Dedifferentiated amniotic fluid mesenchymal stem cell (primary cell): ENCODE measurements at regions not wholly inside any gene's neighbourhood (a gene's known extent, or its start where the extent isn't known, plus 50 kb on each side); places are given as distances from the start of the nearest gene placed in this dataset.

Experiments used
- DNase-seq: peaks from one replicate; pipeline ENCODE4 v3.0.0-alpha.2; 2016; ENCODE audit errors: extremely low spot score

GRCh38 chr12:89995870-89996269, 287.2 kb upstream of the ATP2B1 start:
- peak; percentile 29 for DNase-seq

GRCh38 chr12:89994911-89995310, 286.3 kb upstream of the ATP2B1 start:
- DNase-seq, result no peak

DNA sequence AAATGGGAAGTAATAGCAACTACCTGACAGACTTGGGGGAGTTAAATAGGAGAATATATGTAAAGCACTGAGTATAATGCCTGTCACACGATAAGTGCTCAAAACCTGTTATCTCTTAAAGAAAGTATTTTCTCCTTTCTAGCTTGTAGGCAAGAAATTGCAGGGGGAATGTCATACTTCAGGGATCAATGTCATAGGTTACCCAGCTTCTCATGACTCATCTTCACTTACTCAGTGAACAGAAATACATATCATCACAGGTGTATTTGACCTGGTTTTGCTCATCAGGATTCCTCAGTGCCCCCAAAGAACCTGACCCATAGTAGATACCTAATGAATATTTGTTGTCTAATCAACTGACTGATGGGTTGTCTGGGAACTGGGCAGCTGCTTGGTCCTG, 285.0 kb upstream of the ATP2B1 start:
- DNase-seq, result no peak

GRCh38 chr12:89992668-89993451, 284.2 kb upstream of the ATP2B1 start:
- DNase-seq, result no peak

DNA sequence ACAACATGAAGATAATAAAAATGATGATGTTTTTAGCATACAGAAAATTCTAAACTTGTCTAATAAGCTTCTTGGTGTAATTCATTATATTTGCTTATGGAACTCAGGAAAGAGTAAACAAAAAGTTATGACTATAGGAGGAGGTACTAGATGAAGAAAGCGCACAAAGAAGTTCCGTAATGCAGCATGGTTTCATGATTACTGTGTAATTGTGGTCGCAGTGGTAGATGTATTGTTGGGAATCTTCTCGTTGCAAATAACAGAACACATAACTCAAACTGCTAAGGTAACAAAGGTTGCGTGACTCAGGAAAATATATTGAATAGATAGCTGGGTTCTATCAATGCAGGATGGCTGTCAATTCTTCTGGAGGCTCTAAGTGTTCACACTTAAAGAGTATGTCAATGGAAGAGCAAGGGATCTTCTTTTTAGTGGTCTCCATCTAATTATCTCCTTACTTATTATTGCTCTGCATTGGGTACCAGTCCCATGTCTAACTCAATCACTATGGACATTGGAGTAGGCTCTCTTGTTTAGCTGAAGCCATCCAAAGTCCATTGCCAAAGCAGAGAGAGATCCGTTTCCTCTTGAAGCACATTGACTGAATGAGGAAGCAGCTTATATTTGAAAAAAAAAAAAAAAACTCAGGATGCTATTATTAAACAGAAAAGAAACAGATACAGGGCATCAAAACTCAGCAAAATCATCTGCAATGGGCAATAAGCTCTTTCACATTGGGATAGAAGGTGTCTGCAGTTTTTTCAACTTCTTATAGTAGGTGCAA, 283.4 kb upstream of the ATP2B1 start:
- DNase-seq, result no peak

GRCh38 chr12:89988188-89988915, 279.7 kb upstream of the ATP2B1 start:
- no peak for DNase-seq

DNA sequence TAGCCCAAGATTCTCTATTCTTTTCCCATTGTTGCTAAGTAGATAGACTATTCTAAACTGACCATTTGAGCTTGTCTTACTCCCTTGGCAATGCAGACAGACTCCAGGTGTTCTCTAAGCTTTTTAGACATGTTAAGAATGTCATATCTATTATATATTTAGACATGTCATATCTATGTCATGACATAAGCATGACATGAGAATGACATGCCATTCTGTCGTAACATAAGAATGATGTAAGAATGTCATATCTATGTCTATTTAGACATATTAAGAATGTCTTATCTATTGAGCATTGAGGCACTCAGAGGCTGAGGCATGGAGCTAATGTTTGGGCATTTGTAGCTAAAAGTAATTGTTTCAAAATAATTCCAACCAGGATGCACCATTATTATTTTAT, 277.3 kb upstream of the ATP2B1 start:
- DNase-seq, result no peak

DNA sequence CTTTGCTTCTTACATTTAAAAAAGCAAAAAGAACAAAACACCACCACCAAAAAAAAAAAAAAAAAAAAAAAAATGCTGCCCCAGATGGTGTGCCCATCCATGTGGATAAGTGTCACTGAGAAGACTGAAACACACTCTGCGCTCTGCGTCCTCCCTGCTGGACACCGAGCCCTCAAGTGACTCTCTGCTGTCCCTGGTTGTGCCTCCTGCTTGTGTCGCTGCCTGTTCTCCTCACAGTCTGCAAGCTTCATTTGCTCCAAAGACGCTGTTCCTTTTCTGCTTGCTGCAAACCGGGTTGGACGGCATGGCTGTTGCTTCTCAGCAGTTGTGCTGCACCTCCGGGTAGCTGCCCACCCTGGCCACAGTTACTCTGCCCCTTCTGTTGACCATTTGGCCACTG, 276.2 kb upstream of the ATP2B1 start:
- no peak for DNase-seq

- DNase-seq, result no peak
Observed at GRCh38 chr12:89983622-89984021, 275.0 kb upstream of the ATP2B1 start.

DNA sequence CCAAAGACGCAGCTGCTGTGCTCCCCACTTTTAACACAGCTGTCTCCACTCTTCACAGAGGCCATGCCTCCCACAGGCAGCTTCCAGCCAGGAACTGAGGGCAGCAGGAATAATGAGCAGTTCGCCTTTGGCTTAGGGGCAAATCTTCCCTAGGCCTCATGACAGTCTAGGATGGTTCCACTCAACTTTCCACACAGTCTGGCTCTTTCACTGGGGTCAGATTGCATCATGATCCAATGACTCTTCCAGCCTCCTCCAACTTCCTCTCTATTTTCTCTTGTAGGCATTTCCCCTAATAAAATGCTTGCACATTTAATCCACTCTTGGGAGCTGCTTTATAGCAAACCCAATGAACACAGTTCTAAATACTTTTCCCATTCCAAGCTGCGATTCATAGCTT, 271.6 kb upstream of the ATP2B1 start:
- no peak for DNase-seq

- DNase-seq, result no peak
Observed at GRCh38 chr12:89977405-89978085, 268.9 kb upstream of the ATP2B1 start.

DNA sequence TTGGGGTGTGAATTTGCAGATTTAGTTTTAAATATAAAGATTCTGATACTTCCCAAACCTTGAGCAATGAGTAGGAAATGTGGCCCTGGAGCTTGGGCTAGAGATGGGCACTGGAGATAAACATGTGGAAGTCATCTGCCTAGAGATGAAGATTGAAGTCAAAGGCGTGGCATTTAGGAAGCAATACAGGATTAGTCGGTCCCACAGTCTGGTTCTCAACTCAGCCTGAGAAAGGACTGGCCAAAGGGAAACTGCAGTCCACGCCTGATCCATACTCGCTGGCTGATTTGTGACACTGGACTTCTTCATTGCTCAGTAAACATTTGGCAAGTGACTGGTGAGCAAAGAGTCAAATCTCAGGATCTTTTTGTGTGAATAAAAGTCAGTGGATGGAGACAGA, 268.2 kb upstream of the ATP2B1 start:
- no peak for DNase-seq

- no peak for DNase-seq
Observed at GRCh38 chr12:89975574-89975973, 266.9 kb upstream of the ATP2B1 start.

- no peak for DNase-seq
Observed at GRCh38 chr12:89971880-89972279, 263.2 kb upstream of the ATP2B1 start.

GRCh38 chr12:89970722-89971121, 262.1 kb upstream of the ATP2B1 start:
- no peak for DNase-seq

DNA sequence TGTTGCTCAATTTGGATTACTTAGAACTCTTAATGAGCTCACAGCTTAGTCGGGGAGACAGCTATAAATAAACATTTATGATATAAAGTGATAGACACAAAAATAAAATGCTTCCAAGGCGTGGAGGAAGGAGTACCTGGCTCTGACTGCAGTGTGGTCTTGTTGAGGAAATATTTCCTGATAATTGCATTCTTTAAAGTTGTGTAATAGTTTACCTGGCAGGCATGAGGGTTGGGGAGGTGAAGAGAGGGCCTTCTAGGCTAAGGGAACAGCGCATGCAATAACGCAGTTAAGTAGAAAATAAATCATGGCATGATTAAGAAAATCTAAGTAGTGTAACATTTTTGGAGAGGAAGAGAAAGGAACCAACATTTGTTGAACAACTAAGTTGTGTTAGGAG, 260.5 kb upstream of the ATP2B1 start:
- no peak for DNase-seq

GRCh38 chr12:89968151-89968700, 259.6 kb upstream of the ATP2B1 start:
- no peak for DNase-seq

DNA sequence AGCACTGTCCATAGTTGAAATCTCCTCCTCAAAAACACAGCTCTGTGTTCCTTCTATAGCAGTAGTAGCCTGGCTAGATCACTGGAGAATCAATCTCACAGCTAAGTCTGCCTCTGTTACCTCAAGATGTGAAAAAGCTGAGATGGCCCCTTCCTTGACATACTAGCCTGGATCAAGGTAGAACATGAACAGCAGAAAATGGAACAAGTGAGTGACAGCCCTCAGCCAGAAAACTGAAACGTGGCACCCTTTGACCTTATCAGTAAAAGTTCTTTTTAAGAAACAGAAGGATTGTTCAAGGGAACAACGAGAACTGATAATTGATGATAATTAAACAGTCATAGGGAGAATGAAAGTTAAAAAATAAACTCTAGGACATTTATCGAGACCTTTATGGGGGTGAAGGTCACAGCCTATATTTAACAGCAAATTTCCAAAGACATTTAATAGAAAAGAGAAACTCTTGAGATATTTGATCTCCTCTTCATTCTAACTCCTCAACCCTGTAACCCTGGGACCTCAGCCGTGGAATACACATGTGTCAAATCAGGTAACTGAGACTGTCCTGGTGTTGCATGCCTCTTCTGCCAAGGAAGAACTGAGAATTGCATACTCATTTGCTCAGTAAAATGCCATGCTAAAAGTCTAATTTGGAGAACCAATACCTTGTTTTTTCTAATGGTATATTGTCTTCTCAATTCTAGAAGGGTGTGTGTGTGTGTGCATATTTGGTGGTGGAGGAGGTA, 258.0 kb upstream of the ATP2B1 start:
- DNase-seq, result no peak

DNA sequence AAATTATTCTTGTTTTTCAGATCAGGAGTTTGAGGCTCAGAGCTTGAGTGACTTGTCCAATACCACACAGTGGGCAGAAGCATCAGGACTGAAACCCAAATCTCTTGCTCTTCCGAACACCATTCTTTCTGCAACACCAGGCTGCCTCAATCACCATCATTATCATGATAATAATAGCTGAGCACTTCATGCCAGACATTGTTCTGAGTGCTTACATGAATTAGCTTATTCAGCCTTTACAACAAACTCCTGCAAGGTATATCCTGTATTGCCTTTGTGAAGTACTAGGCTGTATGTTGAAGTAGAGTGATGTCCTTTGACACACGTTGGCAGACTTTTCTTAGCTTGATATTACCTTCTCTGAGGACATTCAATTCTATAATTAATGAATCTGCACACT, 257.4 kb upstream of the ATP2B1 start:
- no peak for DNase-seq

- no peak for DNase-seq
Observed at GRCh38 chr12:89962648-89963047, 254.0 kb upstream of the ATP2B1 start.
